HG03571 (cell line): ENCODE measurements at regions not wholly inside any gene's neighbourhood (a gene's known extent, or its start where the extent isn't known, plus 50 kb on each side); places are given as distances from the start of the nearest gene placed in this dataset.

Experiments
- ATAC-seq: cut with Tn5 transposase; IDR thresholded peaks from one replicate; pipeline ENCODE4 v1.9.1; 2021; ENCODE audit not compliant: unreplicated experiment

DNA sequence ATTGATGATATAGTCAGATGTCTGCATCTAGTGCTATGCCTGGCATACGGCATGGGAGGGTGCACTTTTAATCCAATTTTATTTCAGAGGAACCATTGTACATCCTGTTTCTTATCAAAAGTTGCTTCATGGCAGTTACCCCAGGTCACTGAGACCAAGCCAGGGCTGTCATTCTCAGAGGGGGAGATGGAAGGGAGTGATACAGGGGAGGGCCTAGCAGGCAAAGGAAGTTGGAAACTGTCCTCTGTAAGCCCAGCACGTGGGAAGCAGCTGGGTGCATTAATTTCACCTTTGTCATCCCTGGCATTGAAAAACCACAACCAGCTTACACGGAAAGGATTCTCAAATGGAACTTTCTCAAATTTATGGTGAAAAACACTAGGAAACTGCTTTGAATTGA lies 458.7 kb upstream of the ADAMTS5 start:
- no peak for ATAC-seq

DNA sequence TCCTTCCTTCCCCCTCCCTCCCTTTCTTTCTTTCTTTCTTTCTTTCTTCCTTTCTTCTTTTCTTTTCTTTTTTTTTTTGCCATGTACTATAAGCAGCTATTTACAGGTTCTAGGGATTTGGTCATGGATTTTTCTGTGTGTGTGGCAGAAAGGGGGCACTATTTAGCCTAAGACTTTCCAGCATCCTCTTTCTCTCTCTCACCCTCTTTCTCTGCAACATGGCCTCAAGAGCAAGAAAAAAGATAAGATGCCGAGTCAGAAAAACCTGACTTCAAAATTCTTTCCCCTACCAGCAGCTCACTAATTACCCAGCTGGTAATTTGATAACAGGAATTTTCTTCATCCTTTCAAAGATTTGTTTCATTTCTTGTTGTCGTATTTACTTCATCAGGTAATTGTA lies 458.3 kb upstream of the ADAMTS5 start:
- no peak for ATAC-seq

DNA sequence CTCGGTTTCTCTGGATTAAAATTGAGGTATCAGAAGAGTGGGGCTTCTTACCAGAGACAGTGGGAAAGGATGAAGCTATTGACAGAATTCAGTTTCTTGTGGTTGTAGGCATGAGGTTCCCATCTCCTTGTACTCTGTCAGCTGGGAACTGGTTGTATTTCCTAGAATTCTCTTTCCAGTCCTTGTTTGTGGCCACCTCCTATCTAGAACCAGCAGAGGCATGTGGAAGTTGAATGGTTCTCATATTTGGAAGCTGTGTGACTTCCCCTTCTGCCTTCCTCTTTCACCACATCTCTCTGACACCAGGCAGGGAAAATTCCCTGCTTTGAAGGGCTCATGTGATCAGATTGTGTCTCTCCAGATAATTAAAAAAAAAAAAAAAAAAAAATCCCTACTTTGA lies 457.7 kb upstream of the ADAMTS5 start:
- no peak for ATAC-seq

DNA sequence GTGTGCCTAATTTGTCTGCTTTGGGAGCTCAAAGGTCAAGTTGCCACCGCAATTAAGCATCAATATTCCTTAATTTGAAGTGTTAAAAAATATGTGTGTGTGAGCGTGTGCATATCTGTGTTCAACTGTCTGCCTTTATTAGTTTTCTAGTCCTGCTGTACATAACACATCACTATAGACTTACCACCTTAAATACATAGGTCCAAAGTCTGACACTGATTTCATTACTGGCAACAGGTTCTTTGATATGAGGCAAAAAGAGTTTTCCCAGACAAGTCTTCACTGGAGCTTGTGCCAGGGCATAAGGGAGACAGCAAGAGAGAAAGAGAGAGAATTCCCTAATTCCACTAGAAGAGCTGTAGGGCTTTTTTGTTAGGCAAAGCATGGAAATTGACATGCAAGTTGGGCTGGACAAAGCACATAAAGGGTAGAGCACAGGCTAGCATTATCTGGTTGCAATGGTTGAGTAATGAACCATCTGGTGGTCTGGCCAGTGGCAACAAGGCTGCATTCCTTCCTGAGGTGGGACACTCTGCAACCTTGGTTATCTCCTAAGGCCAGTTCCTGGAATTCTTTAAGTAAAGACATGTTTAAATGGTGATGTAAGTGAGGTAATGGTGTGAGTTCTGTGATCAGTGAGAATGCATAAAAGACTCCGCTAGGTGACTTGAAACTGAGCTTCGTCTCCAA lies 457.2 kb upstream of the ADAMTS5 start:
- ATAC-seq, result no peak

DNA sequence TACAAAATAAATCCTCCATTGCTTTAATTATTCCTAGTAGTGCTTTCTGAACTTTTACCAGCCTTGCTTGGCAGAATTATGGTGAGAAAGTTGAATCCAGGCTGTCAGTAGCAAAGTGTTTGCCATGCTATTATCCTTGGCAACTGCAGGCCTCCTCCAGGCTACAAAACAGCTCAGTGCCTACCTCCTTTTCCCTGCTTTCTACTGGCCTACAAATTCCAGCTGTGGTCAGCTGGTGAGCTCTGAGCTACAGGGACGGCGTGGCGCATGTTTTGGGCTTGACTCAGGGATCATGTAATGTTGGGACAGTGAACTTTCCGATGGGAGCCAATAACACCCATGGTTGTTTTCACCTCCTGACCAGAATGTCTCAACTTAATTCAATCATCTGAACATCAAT lies 456.1 kb upstream of the ADAMTS5 start:
- ATAC-seq, result no peak

DNA sequence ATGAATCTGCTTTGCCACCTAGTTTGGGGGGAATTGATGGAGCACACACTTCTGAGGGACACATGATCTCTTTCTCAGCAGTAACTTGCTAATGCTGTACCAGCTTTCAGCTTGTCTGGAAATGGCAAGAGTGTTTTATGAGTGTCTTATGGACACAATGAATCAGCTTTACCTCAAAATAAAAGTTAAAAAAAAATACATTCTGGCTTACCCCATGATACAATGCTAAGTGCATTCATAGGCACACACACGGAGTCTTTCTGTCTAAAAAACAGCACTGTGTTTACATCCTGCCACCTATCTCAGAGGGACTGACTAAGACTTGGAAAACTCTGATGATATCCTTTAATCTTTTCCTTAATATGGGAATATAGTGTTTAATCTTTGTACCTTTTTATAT lies 455.5 kb upstream of the ADAMTS5 start:
- no peak for ATAC-seq

DNA sequence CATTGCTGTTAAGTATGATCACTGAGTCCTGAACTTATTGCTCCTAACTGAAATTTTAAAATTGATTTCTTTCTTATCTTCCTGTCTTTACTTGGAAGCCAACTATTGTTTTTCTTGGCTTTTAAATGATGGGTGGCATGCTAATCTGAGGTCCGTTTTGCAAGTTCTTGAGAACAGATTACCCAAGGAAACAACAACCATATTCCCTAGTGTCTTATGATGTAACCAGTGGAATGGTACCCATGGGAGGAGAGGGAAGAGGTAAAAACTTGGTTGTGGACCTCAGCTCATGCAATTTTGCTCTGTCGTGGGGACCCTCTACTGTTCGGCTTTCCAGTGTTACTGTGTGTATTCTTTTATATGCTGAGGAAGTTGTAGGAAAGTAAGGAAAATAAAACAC lies 454.8 kb upstream of the ADAMTS5 start:
- ATAC-seq, result no peak

DNA sequence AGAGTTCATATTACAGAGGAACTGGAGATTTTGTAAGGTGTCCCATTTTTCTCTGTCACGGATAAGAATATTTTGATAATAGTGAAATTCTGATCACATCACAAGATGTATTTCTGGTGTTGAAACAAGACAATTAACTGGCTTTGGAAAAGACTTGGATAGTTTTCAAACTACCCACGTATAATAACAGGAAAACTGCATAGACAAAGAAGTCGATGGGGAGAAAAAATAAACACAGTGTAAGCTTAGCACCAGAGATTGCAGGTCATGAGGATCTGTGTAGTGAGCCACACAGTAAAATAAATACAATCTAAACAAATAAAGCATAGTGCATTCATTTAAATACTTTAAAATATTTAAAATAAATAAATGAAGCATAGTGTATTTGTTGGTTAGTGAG lies 452.3 kb upstream of the ADAMTS5 start:
- ATAC-seq, result no peak

DNA sequence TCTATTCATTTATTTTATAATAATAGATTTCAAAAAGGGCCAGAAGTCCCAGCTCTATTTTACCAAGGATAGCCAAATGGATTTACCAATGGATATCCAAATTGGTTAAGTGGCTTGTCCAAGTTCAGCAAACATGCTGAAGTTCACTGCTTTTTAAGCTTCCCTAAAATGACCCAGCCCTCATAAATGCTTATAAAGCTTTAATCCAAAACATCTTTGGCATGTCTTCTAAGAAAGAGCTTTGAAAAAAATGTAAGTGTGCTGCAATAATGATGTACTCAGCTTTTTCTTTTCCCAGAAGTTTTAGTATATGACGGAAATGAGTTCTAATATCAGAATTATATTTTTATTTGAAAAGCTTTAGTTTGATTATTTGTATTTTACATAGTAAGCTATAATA lies 451.5 kb upstream of the ADAMTS5 start:
- ATAC-seq, result no peak

DNA sequence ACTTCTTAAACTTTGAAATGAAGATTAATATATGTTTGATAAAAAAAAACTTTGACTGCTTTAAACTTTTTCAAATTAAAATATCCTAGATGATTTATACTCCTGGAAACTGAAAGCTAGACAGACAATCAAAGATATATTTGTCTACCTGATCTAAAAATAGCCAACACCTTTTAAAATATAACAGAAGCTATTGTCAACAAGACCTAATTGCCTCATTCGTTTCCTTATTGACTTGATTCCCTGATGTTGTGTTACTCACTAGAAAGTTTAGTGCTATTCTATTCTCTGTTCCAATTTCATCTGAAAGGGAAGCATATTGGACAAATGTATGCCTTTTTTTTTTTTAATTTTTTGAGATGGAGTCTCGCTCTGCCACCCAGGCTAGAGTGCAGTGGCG lies 445.6 kb upstream of the ADAMTS5 start:
- no peak for ATAC-seq

DNA sequence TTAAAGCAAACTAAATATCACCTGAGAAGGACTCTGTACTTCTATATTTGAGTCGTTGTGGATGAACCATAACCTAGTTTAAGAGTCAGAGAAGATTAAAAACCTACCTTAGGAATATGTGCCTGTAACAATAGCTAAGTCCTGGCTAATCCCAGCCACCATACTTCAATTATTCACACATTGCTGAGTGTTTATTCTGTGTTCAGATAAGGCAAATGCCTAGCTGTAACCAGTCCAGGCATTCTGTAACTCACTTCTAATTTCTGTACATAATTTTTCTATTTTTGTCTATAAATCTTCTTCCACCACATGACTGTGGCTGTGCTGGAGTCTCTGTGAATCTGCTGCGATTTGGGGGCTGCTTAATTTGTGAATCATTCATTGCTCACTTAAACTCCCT lies 441.9 kb upstream of the ADAMTS5 start:
- no peak for ATAC-seq

DNA sequence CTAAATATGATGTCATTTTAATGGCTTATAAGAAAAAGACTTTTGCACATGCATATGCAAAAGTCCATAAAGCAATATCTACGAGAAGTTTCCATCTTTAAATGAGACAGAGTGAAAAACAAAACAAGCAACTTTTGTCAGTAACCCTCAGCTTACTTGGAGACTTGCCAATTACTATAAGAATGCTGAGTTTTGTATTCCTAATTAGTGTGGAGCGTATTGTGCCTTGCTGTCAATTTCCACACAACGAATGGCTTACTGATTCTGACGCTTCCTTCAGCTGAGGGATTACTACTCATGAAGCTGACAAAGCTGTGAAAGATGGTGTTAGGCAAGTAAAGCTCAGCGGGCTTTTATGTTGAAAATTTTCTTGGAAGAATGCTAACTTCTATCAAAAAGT lies 440.4 kb upstream of the ADAMTS5 start:
- ATAC-seq, result no peak

DNA sequence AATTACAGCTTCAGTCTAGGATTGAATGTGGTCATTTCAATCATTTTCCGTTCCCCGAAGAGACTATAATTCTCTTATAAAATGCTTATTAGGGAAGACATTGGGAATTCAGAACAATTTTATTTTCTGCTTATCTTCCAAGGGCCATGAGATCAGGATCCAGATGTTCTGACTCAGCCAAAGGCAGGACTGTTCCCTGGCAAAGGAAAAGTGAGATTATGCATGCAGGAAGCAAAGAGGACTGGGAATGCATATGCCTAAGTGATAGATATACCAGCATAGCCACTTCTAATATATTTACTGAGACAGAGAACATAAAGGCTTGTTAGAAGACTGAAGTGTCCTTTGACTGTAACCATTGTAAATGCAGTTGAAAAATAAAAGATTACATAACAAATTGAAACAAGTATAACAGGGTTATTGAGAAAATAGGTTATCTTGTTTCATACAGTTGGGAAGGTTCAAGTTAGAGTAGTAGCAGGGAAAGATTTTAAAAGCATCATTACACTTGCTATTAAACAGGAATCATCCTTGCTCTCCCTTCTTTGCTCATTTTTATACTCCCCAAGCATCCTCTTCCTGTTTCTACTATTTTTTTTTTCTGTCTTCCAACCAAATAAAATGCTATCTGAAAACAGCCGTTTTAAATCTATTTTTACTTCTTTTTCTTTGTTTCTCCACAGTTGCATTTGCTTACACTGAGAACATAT lies 439.6 kb upstream of the ADAMTS5 start:
- no peak for ATAC-seq

DNA sequence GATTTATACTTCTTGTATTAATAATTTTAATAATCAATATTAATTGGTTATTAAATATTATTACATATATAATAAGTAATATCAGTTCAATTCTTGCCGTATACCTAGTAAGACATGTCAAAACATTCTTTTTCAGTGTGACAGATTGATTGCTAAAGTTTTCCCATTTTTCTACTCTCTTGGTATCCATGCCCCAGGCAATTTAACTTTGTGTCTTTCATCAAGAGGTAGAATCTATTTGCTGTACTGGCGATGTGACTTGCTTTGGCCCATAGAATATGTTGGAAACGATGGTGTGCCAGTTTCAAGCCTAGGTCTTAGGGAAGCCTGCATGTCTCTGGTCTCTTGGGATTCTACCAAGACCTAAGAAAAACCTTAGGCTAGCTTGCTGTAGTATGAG lies 436.1 kb upstream of the ADAMTS5 start:
- no peak for ATAC-seq

DNA sequence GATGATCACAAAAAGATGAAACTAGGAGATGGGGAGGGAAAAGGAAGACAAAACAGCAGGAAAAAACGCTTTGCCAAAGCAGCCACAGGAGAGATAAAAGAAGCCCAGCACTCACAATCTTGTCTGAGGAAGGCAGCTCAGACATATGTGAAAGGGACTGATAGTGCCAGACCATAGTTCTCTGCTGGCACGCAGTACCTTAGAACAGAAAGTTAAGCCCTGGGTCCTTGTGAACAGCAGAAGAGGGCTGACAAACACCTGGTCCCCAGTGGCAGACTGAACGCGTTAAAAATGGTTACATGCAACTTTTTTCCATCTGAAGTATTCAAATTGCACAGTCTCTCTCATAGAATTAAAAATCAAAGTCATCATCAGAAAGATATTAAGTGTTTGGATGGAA lies 433.2 kb upstream of the ADAMTS5 start:
- ATAC-seq, result no peak

DNA sequence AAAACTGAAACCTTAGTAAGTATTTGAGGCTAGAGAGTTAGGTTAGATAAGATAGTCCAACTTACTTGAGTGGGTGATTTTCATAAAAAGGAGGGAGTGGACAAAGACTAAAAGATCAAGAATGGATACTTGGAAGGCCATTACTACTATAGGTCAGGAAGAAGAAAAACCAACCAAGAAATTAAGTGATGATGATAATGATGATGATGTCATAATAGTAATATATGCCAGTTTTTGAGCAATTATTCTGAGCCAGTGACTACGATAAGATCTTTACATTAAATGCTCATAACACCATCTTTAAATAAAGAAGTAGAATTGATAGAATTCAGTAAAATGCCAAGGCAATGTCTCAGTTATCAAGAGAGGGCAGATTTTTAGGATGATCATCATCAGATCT lies 430.7 kb upstream of the ADAMTS5 start:
- ATAC-seq, result no peak

DNA sequence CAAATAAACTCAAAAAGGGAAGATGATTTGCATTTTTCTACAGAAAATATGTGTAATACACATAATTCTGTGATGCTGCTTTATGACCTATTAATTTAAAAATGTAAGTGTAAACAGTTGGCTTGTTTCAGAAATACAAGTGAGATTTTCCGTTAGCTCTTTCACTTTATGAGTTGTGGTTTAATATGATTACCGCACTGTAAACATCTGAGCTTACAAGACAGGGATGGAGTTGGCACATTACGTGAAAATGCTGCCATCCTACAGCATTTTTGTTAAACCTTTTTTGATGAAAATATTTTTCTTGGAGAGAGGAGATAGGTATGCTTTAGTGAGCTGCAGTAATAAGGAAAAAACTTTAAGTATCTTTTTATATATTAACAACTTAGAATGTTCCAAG lies 426.8 kb upstream of the ADAMTS5 start:
- ATAC-seq, result no peak

DNA sequence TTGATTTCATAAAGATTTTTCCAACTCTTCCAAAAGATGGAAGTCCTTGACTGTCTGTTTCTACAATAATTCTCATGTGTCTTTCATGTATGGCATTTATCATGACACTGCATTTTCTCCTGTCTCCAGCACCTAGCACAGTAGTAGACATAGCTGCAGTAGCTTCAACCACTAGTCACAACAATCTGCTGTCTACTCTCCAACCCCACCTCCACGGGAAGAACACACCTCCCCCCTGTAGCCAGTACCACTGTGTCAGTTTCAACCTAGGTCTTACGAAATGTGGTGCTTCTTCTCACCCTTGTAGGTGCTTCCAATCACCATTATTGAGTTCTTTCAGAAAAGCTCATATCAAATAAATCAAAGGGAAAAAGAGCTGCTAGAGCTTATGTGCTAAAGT lies 425.1 kb upstream of the ADAMTS5 start:
- no peak for ATAC-seq

DNA sequence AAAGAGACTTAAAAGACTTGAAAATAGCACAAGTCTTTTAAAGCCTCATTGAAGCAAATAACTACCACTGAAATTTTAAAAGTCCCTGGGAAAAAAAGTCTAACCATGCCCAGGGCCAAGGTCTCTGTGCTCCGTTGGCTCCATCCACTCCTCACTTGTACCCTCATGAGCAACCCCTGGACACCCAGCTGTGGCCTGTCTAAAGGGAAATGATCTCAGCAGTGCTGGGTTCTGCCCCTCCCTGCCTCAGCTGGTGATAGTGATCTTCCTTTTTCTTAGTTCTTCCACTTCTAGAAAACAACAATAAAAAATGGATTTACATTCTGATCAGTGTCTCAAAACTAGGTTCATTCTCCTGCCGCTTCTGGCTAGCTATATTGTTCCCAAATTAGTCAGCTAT lies 423.5 kb upstream of the ADAMTS5 start:
- no peak for ATAC-seq

DNA sequence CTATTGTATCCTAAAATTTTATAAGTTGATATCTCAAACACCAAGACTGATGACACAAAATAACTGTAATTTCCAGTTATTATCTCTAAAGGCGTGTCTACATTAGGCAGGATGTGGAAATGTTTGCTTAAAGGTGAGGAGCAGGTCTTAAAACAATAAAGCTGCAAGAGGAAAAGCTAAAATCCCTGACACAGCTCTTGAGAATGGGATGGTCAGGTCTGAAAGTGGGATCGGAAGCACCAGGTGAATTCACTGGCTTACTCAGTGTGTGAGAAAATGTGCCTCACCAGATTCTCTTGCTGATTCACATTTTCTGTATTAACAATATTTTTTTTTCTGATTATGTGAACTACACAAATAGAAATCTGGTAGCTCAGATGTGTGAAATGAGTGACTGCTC lies 421.9 kb upstream of the ADAMTS5 start:
- ATAC-seq, result no peak

DNA sequence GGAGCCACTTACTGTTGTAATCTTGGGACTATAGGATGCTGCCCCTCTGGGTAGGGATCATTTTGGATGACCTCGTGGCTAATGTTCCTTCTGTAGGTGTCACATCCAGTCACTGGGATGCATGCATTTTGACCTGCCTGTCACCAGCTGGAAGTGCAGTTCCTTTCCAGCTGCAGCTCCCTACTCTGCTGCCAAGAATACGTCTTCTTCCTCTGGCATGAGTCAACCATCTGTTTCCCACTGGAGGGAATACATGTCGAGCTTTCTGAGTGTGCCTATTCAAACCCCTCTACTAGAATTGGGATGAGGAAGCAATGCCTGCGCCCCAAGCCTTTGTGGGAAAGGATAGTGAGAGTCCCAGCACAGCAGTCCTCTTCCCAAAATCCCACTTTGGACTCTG lies 415.5 kb upstream of the ADAMTS5 start:
- no peak for ATAC-seq

DNA sequence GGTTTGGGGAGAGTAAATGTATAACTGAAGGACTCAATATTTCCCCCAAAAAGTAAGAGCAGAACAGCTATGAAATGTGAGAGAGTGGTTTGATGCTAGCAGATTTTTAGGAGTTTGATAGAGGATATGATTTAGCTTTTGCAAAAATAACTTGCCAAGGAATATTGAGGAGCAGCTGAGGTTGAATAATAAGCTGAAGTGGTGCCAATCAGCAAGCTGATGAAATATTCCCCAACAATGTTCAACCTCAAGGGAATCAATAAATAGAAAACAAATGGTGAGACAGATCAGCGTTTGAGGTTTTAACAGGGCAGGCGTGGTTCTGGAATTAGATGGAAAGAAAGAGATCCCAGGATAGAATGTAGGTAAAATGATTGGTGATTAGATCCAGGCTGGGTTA lies 413.4 kb upstream of the ADAMTS5 start:
- ATAC-seq, result no peak

DNA sequence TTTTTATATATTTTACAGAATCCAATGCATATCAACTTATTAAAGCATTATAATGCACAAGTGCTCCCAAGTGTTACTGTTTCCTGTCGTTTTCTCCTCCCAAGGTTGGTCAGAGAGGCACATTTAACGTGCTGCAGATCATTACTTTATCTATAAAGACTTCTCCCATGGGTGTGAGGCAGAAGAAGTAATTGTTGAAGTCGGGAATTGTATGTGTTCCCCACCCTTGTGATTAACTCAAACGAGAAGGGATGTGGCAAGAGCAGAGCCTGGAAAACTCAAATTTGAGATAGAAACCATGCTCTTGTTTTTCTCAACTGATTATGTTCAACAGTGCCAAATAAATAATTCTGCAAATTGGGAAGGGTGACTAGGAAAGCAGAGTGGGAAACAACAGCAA lies 412.5 kb upstream of the ADAMTS5 start:
- ATAC-seq, result no peak
